SK-N-SH treated with all-trans-retinoic acid at 6 μM for 48 hours (cell line): ENCODE measurements at regions not wholly inside any gene's neighbourhood (a gene's known extent, or its start where the extent isn't known, plus 50 kb on each side); places are given as distances from the start of the nearest gene placed in this dataset.

ENCODE experiments used
- GLIS3 ChIP-seq: fragments of 250-450 bp; sonication (Bioruptor Pico); IDR thresholded peaks from 2 replicates; pipeline ENCODE4 v1.5.0; 2020; ENCODE audit warnings: mild to moderate bottlenecking, moderate library complexity
- ZFP30 ChIP-seq: fragments of 450-650 bp; formaldehyde crosslinking; IDR thresholded peaks from 2 replicates; pipeline ENCODE4 v1.5.0; 2022; ENCODE audit warnings: mild to moderate bottlenecking, moderate library complexity
- ZNF8 ChIP-seq: fragments of 450-650 bp; formaldehyde crosslinking; IDR thresholded peaks from 2 replicates; pipeline ENCODE4 v1.5.0; 2020; ENCODE audit warnings: mild to moderate bottlenecking, moderate library complexity

- TF ChIP-seq ZNF8 (CRISPR knock-in tag) (no peak), GLIS3 (no peak), ZFP30 (CRISPR knock-in tag) (no peak)
Observed at GRCh38 chr16:63612462-63613227, 1509.2 kb downstream of the CDH11 start.
